Naive thymus-derived CD4-positive, alpha-beta T cell (primary cell): ENCODE measurements at regions not wholly inside any gene's neighbourhood (a gene's known extent, or its start where the extent isn't known, plus 50 kb on each side); places are given as distances from the start of the nearest gene placed in this dataset.

Experiments used
- ATAC-seq: fragments of 150-1000 bp; cut with Tn5 transposase; 2 replicates; pipeline ENCODE4 v1.10.0; 2021; ENCODE audit warnings: mild to moderate bottlenecking, moderate library complexity
- CTCF ChIA-PET: fragments of 350-600 bp; sonication (Branson Sonifier 250); formaldehyde crosslinking; loops from one replicate; lab custom pipeline; 2021; ENCODE audit warnings: antibody characterized with exemption; lab: Charles Lee
- POLR2A ChIA-PET: fragments of 350-600 bp; sonication (Branson Sonifier 250); formaldehyde crosslinking; loops from one replicate; lab custom pipeline; 2021; ENCODE audit warnings: antibody characterized with exemption, inconsistent platforms; lab: Charles Lee
- DNase-seq, 9 donors: peaks; one replicate each; pipeline versions ENCODE4 v3.0.0 to v3.0.0-alpha.2; 2020 to 2022; ENCODE audit warnings: mixed read lengths in 1 of 9
- H3K27ac ChIP-seq: one replicate; pipeline ENCODE4 v1.7.0; 2013; ENCODE audit warnings: mild to moderate bottlenecking, low read depth, low read length, moderate library complexity
- H3K27me3 ChIP-seq, 2 donors: one replicate each; pipeline ENCODE4 v1.7.0; 2013; ENCODE audit warnings: low read length in 2 of 2, mild to moderate bottlenecking in 2 of 2, moderate library complexity in 2 of 2; ENCODE audit not compliant: control insufficient read depth in 2 of 2, insufficient read depth in 2 of 2
- H3K36me3 ChIP-seq, 3 experiments: 1 replicate in 2 of 3; 2 replicates in 1 of 3; pipeline ENCODE4 v1.7.0; 2013; ENCODE audit warnings: low read length in 3 of 3, mild to moderate bottlenecking in 3 of 3, moderate library complexity in 1 of 3; ENCODE audit not compliant: insufficient read depth in 3 of 3, control insufficient read depth in 2 of 3
- H3K4me1 ChIP-seq, 2 donors: one replicate each; pipeline ENCODE4 v1.7.0; 2013; ENCODE audit warnings: low read length in 2 of 2, mild to moderate bottlenecking in 2 of 2, moderate library complexity in 1 of 2; ENCODE audit not compliant: control insufficient read depth in 2 of 2, insufficient read depth in 2 of 2
- H3K4me3 ChIP-seq: 2 replicates; pipeline ENCODE4 v1.7.0; 2013; ENCODE audit warnings: mild to moderate bottlenecking, low read length
- H3K9me3 ChIP-seq, 3 experiments: 1 replicate in 2 of 3; 2 replicates in 1 of 3; pipeline ENCODE4 v1.7.0; 2013; ENCODE audit warnings: low read length in 3 of 3; ENCODE audit not compliant: control insufficient read depth in 2 of 3
- H3K27ac Mint-ChIP-seq, 9 donors: one replicate each; pipeline ENCODE4 v1.8.0; 2020 to 2022; ENCODE audit warnings: mixed read lengths in 9 of 9, mild to moderate bottlenecking in 8 of 9, moderate library complexity in 5 of 9, inconsistent platforms in 2 of 9
- H3K27me3 Mint-ChIP-seq, 5 donors: one replicate each; pipeline ENCODE4 v1.8.0; 2021 to 2022; ENCODE audit warnings: mixed read lengths in 5 of 5, mild to moderate bottlenecking in 1 of 5
- H3K36me3 Mint-ChIP-seq, 5 donors: one replicate each; pipeline ENCODE4 v1.8.0; 2020 to 2022; ENCODE audit warnings: mixed read lengths in 5 of 5, mild to moderate bottlenecking in 3 of 5, inconsistent platforms in 1 of 5
- H3K4me1 Mint-ChIP-seq, 7 donors: one replicate each; pipeline ENCODE4 v1.8.0; 2020 to 2022; ENCODE audit warnings: mixed read lengths in 7 of 7, mild to moderate bottlenecking in 3 of 7, inconsistent platforms in 1 of 7
- H3K4me3 Mint-ChIP-seq, 10 donors: one replicate each; pipeline ENCODE4 v1.8.0; 2020 to 2022; ENCODE audit warnings: mild to moderate bottlenecking in 10 of 10, mixed read lengths in 10 of 10, moderate library complexity in 6 of 10, inconsistent platforms in 2 of 10
- H3K9me3 Mint-ChIP-seq, 11 donors: one replicate each; pipeline ENCODE4 v1.8.0; 2020 to 2022; ENCODE audit warnings: mixed read lengths in 11 of 11, mild to moderate bottlenecking in 4 of 11, inconsistent platforms in 1 of 11, moderate library complexity in 1 of 11
- intact Hi-C, 2 donors: fragments of 100-400 bp; cut with micrococcal nuclease; formaldehyde crosslinking; loops; one replicate each; pipeline ENCODE4 v1.15.1; 2023

DNA sequence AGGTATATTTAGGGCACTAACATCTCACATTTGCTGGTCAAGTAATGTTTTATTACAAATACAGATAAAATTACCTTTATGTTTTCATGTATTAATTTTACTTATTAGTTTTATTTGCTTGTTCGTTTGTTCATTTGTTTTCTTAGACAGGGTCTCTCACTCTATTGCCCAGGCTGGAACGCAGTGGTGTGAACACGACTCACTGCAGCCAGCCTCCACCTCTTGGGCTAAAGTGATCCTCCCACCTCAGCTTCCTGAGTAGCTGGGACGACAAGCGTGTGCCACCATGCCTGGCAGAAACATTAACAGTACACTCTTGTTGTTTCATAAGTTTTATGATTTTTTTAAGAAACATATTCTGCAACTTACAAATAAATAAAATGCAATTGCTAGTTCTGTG lies 123.2 kb downstream of the ZNF608 start:
- Histone ChIP-seq H3K9me3 (no peaks in the 10 kb centered on the region), H3K27me3 (no peaks in the 10 kb centered on the region), H3K4me3 (no peak overlapping the region), H3K4me1 (no peaks in the 10 kb centered on the region), H3K27ac (no peak overlapping the region), H3K36me3 (no peaks in the 10 kb centered on the region)
- intact Hi-C loops, result no loop called here
- H3K4me1 Mint-ChIP-seq, result no peaks in the 10 kb centered on the region
- DNase-seq (no peak), ATAC-seq (no peak)
- peaks cover 0 to 44% (median 8%) of the 10 kb centered on the region in 5 donors for H3K27me3 Mint-ChIP-seq
- peaks cover 0 to 2% (median 0%) of the 10 kb centered on the region in 5 donors for H3K36me3 Mint-ChIP-seq
- peaks cover 0 to 9% (median 0%) of the 10 kb centered on the region in 11 donors for H3K9me3 Mint-ChIP-seq
- CTCF ChIA-PET, result no interaction called here
- H3K27ac Mint-ChIP-seq, result no peak overlapping the region
- POLR2A ChIA-PET, result no interaction called here
- no peak overlapping the region for H3K4me3 Mint-ChIP-seq

DNA sequence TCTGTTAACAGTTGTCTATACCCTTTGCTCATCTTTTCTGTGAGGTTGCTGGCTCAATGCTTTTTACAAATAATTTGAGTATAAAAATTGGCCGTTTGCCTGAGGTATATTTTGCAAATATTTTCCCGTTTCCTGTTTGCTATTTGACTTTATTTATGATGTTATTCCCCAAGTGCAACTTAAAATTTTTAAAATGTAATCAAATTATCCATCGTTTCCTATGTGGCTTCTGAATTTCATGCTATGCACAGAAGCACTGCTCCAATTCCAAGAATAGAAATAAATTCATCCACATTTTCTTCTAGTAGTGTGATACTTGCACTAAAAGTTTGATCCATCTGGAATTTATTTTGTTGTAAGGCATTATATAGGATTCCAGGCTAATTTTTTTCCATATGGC lies 123.6 kb downstream of the ZNF608 start:
- CTCF ChIA-PET, result no interaction called here
- no peaks in the 10 kb centered on the region for H3K27me3 ChIP-seq
- POLR2A ChIA-PET, result no interaction called here
- intact Hi-C loops, result no loop called here
- H3K27ac Mint-ChIP-seq, result no peak overlapping the region
- H3K36me3 ChIP-seq, result no peaks in the 10 kb centered on the region
- peaks cover 0 to 40% (median 8%) of the 10 kb centered on the region in 5 donors for H3K27me3 Mint-ChIP-seq
- H3K4me1 ChIP-seq, result no peaks in the 10 kb centered on the region
- H3K4me3 Mint-ChIP-seq, result no peak overlapping the region
- no peaks in the 10 kb centered on the region for H3K4me1 Mint-ChIP-seq
- peaks cover 0 to 9% (median 0%) of the 10 kb centered on the region in 11 donors for H3K9me3 Mint-ChIP-seq
- H3K36me3 Mint-ChIP-seq, result no peaks in the 10 kb centered on the region
- H3K27ac ChIP-seq, result no peak overlapping the region
- H3K9me3 ChIP-seq, result no peaks in the 10 kb centered on the region
- ATAC-seq, result no peak
- no peak overlapping the region for H3K4me3 ChIP-seq
- no peak for DNase-seq

DNA sequence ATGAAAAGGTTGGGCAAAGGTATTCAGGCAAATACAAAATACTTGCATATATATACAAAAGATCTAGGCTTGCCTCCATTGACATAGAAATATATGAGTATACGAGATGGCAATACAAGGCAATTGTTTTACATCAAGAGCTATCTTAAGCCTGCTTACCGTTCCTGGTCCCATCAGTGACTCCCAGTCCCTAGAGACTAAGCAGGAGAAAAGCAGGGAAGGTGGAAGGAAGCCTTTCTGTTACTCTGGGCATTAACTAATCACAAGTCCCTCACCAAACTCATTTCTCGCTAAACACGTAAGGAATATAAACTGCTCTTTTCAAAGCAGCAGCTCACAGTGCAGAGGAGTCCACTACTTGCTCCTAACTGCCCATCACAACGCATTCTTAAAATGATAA lies 125.2 kb downstream of the ZNF608 start:
- H3K9me3 ChIP-seq, result no peaks in the 10 kb centered on the region
- no peak for DNase-seq
- Mint-ChIP-seq H3K27me3 (peaks cover 2 to 44% (median 4%) of the 10 kb centered on the region in 5 donors), H3K4me3 (no peak overlapping the region), H3K36me3 (no peaks in the 10 kb centered on the region), H3K4me1 (no peaks in the 10 kb centered on the region), H3K9me3 (peaks cover 0 to 9% (median 0%) of the 10 kb centered on the region in 11 donors), H3K27ac (no peak overlapping the region)
- no peaks in the 10 kb centered on the region for H3K36me3 ChIP-seq
- no peaks in the 10 kb centered on the region for H3K4me1 ChIP-seq
- intact Hi-C loops, result no loop called here
- ChIA-PET CTCF (no interaction called here), POLR2A (no interaction called here)
- H3K4me3 ChIP-seq, result no peak overlapping the region
- H3K27me3 ChIP-seq, result no peaks in the 10 kb centered on the region
- no peak overlapping the region for H3K27ac ChIP-seq
- no peak for ATAC-seq

DNA sequence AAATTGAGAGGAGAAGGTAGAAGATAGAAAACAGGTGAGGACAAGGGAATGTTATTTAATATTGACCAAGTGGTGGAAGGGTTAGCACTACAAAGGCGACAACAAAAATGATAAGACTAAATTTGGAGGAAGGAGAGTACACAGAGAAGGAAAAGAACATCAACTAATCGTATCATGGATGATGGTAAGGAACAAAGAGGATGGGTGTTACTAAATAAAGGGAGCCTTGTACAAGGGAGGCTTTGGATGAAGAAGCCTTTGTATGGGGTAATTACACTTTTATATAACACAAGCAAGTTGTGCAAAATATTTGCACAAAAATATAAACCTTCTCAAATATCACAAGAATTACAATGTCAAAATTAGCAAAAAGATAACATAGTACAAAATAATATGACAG lies 125.7 kb downstream of the ZNF608 start:
- intact Hi-C loops, result no loop called here

GRCh38 chr5:124619121-124619520 lies 127.3 kb downstream of the ZNF608 start:
- Histone ChIP-seq H3K4me1 (no peaks in the 10 kb centered on the region), H3K27ac (no peak overlapping the region), H3K36me3 (no peaks in the 10 kb centered on the region), H3K9me3 (no peaks in the 10 kb centered on the region), H3K27me3 (no peaks in the 10 kb centered on the region), H3K4me3 (no peak overlapping the region)
- H3K27me3 Mint-ChIP-seq, result peaks cover 0 to 27% (median 3%) of the 10 kb centered on the region in 5 donors
- H3K4me3 Mint-ChIP-seq, result no peak overlapping the region
- H3K9me3 Mint-ChIP-seq, result peaks cover 0 to 3% (median 0%) of the 10 kb centered on the region in 11 donors
- no peak for ATAC-seq
- no peak for DNase-seq
- POLR2A ChIA-PET, result no interaction called here
- intact Hi-C loops, result no loop called here
- CTCF ChIA-PET, result no interaction called here
- no peak overlapping the region for H3K27ac Mint-ChIP-seq
- no peaks in the 10 kb centered on the region for H3K4me1 Mint-ChIP-seq
- no peaks in the 10 kb centered on the region for H3K36me3 Mint-ChIP-seq

More for the DNA sequence above, 125.7 kb downstream of the ZNF608 start:
- Histone ChIP-seq H3K27ac (no peak overlapping the region), H3K4me3 (no peak overlapping the region), H3K9me3 (no peaks in the 10 kb centered on the region), H3K36me3 (no peaks in the 10 kb centered on the region), H3K27me3 (no peaks in the 10 kb centered on the region), H3K4me1 (no peaks in the 10 kb centered on the region)
- Mint-ChIP-seq H3K36me3 (no peaks in the 10 kb centered on the region), H3K9me3 (peaks cover 0 to 9% (median 0%) of the 10 kb centered on the region in 11 donors), H3K27ac (no peak overlapping the region), H3K27me3 (peaks cover 0 to 39% (median 4%) of the 10 kb centered on the region in 5 donors), H3K4me3 (no peak overlapping the region), H3K4me1 (no peaks in the 10 kb centered on the region)
- POLR2A ChIA-PET, result no interaction called here
- CTCF ChIA-PET, result no interaction called here
- ATAC-seq (no peak), DNase-seq (no peak)

DNA sequence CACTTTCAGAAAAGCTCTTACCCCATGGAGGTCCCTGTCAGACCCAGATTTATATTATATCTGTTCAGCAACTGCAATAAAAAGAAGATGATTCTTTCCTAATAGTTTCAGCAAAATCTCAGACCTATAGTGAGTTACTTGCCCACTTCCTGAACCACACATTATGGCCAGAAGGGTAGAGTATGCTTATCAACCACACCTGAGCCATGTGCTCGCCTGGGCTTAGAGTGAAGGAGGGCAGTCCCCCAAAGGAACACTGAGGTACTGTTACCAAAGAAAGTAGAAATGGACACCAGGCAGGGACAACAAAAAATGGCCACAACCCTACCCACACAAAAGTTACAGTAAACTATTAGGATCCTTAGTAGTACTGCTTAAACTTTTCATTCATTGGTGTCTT lies 128.7 kb downstream of the ZNF608 start:
- Histone ChIP-seq H3K4me1 (no peaks in the 10 kb centered on the region), H3K27ac (no peak overlapping the region), H3K27me3 (no peaks in the 10 kb centered on the region), H3K4me3 (no peak overlapping the region), H3K9me3 (no peaks in the 10 kb centered on the region), H3K36me3 (no peaks in the 10 kb centered on the region)
- DNase-seq (no peak), ATAC-seq (no peak)
- Mint-ChIP-seq H3K27me3 (peaks cover 0 to 27% (median 3%) of the 10 kb centered on the region in 5 donors), H3K27ac (no peak overlapping the region), H3K9me3 (peaks cover 0 to 3% (median 0%) of the 10 kb centered on the region in 11 donors), H3K4me3 (no peak overlapping the region), H3K4me1 (no peaks in the 10 kb centered on the region), H3K36me3 (no peaks in the 10 kb centered on the region)
- intact Hi-C loops, result no loop called here
- CTCF ChIA-PET, result no interaction called here
- POLR2A ChIA-PET, result no interaction called here

DNA sequence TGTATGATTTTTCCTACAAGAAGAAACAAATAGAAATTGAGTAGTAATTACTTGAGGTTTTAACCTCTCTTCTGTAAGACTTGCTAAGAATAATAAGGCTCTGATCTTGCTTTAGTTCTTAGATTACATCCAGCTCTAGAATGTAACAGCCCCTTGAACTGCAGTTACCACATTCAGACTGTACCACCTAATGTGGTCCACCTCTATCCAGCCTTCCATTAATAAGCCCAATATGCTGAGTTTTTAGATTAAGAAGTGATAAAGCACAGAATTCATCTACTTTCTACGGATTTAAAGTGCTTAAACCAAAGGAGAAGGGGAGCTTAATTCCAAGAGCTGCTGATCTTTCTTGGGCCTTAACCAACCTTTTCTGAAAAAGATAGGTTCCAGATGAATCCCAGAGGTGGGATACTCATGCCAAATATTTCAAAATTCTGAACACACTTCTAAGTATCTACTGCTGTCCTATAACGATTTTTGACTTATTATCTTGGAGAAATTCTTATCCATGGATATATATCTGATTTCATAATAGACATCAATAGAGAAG lies 131.5 kb downstream of the ZNF608 start:
- Mint-ChIP-seq H3K4me1 (no peaks in the 10 kb centered on the region), H3K27me3 (peaks cover 0 to 22% (median 0%) of the 10 kb centered on the region in 5 donors), H3K36me3 (no peaks in the 10 kb centered on the region), H3K4me3 (no peak overlapping the region), H3K27ac (no peak overlapping the region), H3K9me3 (peaks cover 0 to 3% (median under 1%) of the 10 kb centered on the region in 11 donors)
- POLR2A ChIA-PET, result no interaction called here
- intact Hi-C loops, result no loop called here
- Histone ChIP-seq H3K4me1 (no peaks in the 10 kb centered on the region), H3K36me3 (no peaks in the 10 kb centered on the region), H3K27me3 (no peaks in the 10 kb centered on the region), H3K4me3 (no peak overlapping the region), H3K27ac (no peak overlapping the region), H3K9me3 (no peaks in the 10 kb centered on the region)
- DNase-seq (no peak), ATAC-seq (no peak)
- CTCF ChIA-PET, result no interaction called here
